ENCODE measurements at regions not wholly inside any gene's neighbourhood (a gene's known extent, or its start where the extent isn't known, plus 50 kb on each side); places are given as distances from the start of the nearest gene placed in this dataset.

GRCh38 chr16:79980650-79981521 is 380.3 kb upstream of the MAF start:
- TF ChIP-seq, protein P1, sequence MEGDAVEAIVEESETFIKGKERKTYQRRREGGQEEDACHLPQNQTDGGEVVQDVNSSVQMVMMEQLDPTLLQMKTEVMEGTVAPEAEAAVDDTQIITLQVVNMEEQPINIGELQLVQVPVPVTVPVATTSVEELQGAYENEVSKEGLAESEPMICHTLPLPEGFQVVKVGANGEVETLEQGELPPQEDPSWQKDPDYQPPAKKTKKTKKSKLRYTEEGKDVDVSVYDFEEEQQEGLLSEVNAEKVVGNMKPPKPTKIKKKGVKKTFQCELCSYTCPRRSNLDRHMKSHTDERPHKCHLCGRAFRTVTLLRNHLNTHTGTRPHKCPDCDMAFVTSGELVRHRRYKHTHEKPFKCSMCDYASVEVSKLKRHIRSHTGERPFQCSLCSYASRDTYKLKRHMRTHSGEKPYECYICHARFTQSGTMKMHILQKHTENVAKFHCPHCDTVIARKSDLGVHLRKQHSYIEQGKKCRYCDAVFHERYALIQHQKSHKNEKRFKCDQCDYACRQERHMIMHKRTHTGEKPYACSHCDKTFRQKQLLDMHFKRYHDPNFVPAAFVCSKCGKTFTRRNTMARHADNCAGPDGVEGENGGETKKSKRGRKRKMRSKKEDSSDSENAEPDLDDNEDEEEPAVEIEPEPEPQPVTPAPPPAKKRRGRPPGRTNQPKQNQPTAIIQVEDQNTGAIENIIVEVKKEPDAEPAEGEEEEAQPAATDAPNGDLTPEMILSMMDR (IDR thresholded peaks at IDR 0.05) = no peak
- Histone ChIP-seq H3K27ac (no peak overlapping the region), H3K9me3 (no peaks in the 10 kb centered on the region), H3K4me3 (no peak overlapping the region), H3K4me1 (no peaks in the 10 kb centered on the region), H3K27me3 (ENCODE audit: insufficient read depth in 3 of 3, low read length in 2 of 3) (no peaks in the 10 kb centered on the region), H3K36me3 (ENCODE audit: insufficient read depth in 1 of 2, low read depth in 1 of 2) (no peaks in the 10 kb centered on the region)
- no peak for ATAC-seq
- DNase-seq = no peak
- intact Hi-C loops (cut with DNase I) = no loop called here
- WGBS, 3 donors = 83 to 92% (median 88%) methylated on average over 11 of the region's 11 CpGs

DNA sequence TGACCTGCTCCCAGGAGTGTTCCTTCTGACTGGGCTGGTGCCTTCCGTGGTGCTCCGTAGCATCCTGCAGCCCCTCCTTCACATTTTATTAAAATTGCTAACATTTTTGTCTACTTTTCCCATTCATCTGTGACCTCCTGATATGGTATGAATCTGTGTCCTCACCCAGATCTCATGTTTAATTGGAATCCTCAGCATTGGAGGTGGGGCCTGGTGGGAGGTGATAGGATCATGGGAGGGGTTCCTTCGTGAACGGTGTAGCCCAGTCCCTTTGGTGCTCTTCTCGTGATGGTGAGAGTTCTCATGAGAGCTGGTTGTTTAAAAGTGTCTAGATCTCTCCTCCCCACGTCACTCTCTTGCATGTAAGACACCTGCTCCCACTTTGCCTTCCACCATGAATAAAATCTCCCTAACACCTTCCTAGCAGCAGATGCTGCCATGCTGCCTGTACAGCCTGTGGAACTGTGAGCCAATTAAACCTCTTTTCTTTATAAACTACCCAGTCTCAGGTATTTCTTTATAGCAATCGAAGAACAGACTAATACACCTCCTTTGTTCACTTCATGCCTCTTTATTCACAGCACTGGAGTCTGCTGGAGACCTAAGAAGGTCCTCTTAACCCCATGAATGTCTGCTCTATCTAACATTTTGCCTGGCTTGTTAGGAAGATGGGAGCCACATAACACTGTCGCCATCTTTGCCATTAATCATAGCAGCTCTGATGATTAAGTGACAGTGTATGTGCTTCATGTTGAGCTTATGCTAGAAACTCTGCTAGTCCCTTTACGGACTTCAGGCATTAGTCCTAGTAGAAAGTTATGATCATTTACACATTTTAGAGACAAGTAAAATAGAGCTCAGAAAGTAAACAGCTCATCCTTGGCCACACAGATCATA is 377.7 kb upstream of the MAF start:
- TF ChIP-seq, protein P1 (IDR thresholded peaks at IDR 0.05) = no peak
- DNase-seq = no peak
- intact Hi-C loops (cut with DNase I) = no loop called here
- H3K27me3 ChIP-seq (ENCODE audit: insufficient read depth in 3 of 3, low read length in 2 of 3) = no peaks in the 10 kb centered on the region
- H3K4me1 ChIP-seq = no peaks in the 10 kb centered on the region
- no peak for ATAC-seq
- no peaks in the 10 kb centered on the region for H3K9me3 ChIP-seq
- H3K4me3 ChIP-seq = no peak overlapping the region
- 78 to 84% (median 82%) methylated on average over 9 of the region's 9 CpGs for WGBS, 3 donors
- H3K27ac ChIP-seq = no peak overlapping the region
- no peaks in the 10 kb centered on the region for H3K36me3 ChIP-seq (ENCODE audit: insufficient read depth in 1 of 2, low read depth in 1 of 2)

GRCh38 chr16:79973320-79973719 is 372.8 kb upstream of the MAF start:
- no peak overlapping the region for H3K27ac ChIP-seq
- no peaks in the 10 kb centered on the region for H3K27me3 ChIP-seq (ENCODE audit: insufficient read depth in 3 of 3, low read length in 2 of 3)
- intact Hi-C loops (cut with DNase I) = no loop called here
- H3K4me1 ChIP-seq = no peaks in the 10 kb centered on the region
- no peak for ATAC-seq
- H3K4me3 ChIP-seq = no peak overlapping the region
- H3K9me3 ChIP-seq = no peaks in the 10 kb centered on the region
- WGBS, 3 donors = 47 to 71% (median 68%) methylated on average over 2 of the region's 2 CpGs
- H3K36me3 ChIP-seq (ENCODE audit: insufficient read depth in 1 of 2, low read depth in 1 of 2) = no peaks in the 10 kb centered on the region
- TF ChIP-seq, protein P1 (IDR thresholded peaks at IDR 0.05) = no peak
- no peak for DNase-seq

DNA sequence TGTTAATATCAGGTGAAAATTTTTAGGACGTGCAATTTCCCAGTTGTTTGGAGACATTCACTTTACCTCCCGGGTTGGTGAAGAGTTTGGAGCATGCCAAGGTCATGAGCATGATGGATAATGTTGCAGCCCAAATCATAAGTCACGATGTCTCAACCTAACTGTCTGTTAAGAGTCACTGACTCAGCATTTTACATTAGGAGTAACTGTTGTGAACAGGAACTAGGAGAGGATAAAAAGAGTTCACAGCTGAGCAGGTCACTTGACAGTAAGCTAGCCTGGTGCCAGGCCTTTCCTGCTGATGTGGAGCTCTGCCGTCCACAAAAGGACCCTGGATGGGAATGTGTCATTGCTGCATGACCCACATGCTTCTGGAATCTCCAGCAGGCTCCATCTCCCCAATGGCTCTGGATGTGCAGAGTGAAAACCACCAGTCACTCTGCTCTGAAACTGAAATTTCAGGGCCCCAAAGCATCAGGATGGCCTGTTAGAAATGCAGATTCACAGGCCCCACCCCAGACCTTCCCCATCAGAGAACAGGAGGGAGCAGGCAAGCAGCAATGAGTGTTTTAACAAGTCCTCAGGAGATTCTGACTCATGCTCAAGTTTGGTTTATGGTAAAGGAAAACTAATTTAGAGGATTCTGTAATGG is 371.6 kb upstream of the MAF start:
- H3K4me1 ChIP-seq = no peaks in the 10 kb centered on the region
- H3K36me3 ChIP-seq (ENCODE audit: insufficient read depth in 1 of 2, low read depth in 1 of 2) = no peaks in the 10 kb centered on the region
- ATAC-seq = peak in 3 of 4 donors; percentile 61 to 90 (median 70)
- H3K27me3 ChIP-seq (ENCODE audit: insufficient read depth in 3 of 3, low read length in 2 of 3) = no peaks in the 10 kb centered on the region
- intact Hi-C loops (cut with DNase I) = no loop called here
- H3K9me3 ChIP-seq = no peaks in the 10 kb centered on the region
- 30 to 49% (median 31%) methylated on average over 4 of the region's 4 CpGs for WGBS, 3 donors
- H3K27ac ChIP-seq = peak overlapping the region; percentile 33
- H3K4me3 ChIP-seq = no peak overlapping the region
- TF ChIP-seq, protein P1 (IDR thresholded peaks at IDR 0.05) = no peak
- DNase-seq = no peak
